HG02642 (cell line): ENCODE measurements at regions not wholly inside any gene's neighbourhood (a gene's known extent, or its start where the extent isn't known, plus 50 kb on each side); places are given as distances from the start of the nearest gene placed in this dataset.
"Not testable (repeated sequence)": the region's sequence is repeated elsewhere in the genome, so short reads cannot be mapped to it uniquely, and the experiment has no call there.

Experiments
- ATAC-seq: cut with Tn5 transposase; IDR thresholded peaks from one replicate; pipeline ENCODE4 v1.9.1; 2021; ENCODE audit warnings: mild to moderate bottlenecking; ENCODE audit not compliant: unreplicated experiment, poor library complexity

DNA sequence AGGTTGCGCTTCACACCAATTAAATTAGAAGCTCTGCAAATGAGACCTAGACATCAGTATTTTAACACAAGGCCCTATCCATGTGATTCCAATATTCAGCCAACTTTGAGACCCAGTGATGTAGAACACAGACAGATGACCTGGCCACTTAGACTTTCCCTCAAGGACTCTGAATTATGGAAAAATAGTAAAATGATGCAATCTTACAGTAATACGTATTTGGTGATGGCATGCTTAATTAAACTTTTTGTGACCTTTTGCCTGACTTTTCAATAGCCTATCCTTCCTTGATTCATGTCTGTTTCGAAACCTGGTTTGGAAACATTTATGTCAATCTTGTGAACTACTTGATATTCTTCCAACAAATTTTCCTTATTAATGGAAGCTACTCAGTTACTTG is 521.2 kb downstream of the KCNA4 start:
- no peak for ATAC-seq

DNA sequence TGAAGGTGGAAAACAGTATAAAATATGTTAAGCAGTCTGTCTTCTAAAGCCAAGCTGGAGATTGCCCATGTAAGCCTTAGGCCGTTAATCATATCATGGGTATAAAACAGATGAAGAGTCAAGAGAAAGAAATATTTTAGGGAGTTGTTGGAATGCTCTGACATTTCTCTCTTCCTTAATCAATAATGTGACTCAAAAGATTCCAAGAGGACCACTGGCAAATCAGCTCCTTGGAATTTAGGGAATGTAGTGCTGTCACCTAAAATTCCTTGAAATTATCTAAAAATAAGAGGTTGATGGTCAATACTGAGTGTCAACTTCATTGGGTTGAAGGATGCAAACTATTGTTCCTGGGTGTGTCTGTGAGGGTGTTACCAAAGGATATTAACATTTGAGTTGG is 525.9 kb downstream of the KCNA4 start:
- no peak for ATAC-seq

DNA sequence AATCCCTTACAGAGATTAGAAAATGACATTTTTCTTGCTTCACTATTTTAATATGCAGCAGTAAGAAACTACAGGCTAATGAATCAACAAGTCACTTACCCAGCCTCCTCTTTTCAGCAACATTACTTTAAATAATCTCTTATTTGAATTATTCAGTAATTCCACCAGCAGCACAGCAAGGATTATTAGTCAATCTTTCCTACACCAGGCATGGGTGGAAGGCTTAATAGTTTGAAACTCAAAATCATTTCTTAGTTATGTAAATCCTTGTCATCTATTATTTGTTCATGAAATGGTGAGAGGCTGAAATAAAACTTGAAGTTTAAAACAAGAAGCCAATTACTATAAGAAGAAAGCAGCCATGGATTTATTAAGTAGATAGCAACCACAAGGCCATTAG is 530.5 kb downstream of the KCNA4 start:
- no peak for ATAC-seq

DNA sequence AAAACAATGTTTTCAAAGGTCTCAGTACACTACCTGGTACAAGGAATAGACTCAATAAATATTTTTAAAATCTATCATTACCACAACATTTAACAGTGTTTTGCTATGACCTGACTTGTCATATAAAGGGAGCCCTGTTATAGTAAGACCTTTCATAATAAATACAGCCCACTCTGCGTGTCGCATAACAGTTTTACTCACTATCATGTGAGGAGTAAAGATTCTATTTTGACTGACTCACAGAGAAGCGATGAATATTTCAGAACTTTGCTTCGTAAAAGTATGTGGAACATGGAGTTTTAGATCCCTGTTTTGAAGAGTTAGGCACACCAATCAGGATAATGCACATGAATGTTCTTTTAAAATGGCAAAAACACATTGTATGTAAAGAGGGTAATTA is 531.2 kb downstream of the KCNA4 start:
- ATAC-seq, result no peak

DNA sequence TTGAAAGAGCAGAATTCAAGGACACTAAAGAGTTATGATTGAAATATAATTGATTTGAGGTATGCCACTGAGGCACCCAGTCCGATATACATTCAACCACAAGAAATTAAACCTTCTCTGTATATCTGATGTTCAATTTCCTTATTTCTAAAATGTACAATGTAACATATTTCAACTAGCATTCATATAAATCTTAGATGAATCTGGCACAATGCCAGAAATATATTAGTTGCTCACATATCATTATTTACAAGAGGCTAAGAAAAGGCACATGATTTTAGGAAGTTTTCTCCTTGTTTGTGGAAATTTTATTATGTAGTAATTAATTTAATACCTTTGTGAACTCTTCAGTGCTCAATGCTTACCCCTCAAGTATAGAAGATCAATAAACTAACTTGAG is 532.3 kb downstream of the KCNA4 start:
- no peak for ATAC-seq

DNA sequence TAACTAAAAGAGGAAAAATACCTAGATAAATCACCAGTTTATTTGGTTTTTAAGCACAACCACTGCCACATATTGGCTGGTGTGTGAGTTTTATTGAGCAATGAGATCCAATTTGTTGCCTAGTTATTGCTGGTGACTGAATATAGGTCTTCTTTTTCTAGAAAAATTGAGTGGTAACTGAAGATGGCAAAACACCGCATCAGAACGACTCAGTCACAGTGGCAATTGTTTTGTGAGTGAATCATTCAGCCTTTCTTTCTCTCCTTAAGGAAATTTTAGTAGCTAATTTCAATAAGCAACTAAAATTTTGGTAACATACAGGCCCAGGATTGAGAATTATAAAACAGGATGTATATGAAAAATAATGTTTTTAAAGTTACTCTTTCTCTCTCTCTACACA is 533.0 kb downstream of the KCNA4 start:
- no peak for ATAC-seq

DNA sequence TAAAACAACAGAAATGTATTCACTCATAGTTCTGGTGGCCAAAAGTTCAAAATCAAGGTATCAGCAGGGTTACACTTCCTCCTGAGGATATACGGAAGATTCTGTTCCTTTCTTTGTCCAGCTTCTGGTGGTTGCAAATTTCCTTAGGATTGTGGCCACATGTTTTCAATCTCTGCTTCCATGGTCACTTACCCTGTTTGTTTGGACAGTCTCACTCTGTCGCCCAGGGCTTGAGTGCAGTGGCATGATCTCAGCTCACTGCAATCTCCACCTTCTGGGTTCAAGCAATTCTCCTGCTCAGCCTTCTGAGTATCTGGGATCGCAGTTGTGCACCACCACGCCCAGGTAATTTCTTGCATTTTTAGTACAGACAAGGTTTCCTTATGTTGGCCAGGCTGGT is 534.3 kb downstream of the KCNA4 start:
- ATAC-seq, result no peak

DNA sequence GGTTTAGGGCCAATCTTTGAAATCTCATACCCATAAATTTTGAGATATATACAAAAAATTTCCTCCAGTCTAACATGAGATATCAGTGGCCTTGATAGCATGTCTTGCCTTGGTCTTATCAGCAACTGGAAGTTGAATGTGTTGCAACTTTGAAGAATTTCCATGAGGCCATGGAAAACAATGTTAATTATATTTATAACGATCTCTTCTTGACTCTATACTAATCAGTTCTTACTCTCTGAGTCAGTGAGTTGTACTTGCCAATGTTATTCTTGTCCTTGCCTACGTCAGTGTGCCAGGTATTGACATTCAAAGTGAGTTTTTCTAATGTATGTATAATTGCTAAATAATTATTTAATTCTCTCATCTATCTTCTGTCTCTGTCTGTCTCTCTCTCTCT is 535.1 kb downstream of the KCNA4 start:
- ATAC-seq, result no peak

DNA sequence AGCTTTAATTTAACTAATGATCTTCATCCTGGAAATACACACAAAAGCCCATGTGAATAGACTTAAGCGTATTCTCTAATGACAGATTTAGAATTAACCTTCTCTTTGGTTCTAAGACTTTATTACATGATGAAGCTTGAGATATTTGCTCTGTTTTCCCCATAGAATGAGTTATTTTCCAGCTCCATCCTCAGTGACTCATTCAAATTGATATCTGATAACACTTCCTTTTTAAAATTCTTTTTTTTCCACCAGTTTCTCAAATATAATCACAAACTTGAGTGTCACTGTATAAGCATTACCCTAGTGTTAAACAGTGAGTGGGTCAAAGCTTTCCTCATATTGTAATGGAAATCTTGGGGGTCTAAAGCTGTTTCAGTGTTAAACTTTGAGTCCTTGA is 535.8 kb downstream of the KCNA4 start:
- no peak for ATAC-seq

DNA sequence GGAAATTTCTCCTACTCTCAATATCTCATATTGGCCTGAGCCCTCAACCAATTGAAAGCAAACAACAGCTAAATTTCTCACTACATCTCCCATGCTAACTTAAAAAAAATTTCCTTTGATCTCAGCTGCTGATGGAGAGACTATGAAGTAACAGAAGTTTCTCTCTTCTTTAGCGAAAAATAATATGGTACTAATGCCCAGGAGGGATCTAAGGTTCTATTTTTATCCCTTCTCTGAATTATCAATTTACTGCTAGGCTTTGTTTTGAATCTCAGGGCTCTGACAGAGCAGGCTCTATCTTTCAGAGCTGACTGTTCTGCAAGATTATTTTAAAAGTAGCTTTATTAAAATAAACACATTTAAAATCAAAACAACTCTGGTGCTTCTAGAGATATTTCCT is 558.6 kb downstream of the KCNA4 start:
- no peak for ATAC-seq

DNA sequence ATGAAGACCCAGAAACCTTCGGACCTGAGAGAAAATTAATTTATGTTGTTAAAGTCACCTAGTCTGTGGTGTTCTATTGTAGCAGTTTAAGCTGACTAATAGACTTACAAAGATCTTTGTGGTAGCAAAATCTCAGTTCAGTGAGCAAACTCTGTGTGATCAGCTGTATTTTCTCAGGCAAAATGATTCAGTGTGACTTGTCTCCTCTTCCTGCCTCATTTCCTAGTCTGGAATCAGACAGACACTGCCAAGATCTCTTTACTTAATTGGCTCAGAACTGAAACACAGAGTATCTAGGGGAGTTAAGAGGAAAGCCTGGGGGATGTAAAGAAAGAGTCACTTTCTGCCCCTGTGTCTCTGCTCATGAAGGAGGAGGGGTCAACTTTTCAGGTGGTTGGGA is 564.7 kb downstream of the KCNA4 start:
- ATAC-seq, result no peak

DNA sequence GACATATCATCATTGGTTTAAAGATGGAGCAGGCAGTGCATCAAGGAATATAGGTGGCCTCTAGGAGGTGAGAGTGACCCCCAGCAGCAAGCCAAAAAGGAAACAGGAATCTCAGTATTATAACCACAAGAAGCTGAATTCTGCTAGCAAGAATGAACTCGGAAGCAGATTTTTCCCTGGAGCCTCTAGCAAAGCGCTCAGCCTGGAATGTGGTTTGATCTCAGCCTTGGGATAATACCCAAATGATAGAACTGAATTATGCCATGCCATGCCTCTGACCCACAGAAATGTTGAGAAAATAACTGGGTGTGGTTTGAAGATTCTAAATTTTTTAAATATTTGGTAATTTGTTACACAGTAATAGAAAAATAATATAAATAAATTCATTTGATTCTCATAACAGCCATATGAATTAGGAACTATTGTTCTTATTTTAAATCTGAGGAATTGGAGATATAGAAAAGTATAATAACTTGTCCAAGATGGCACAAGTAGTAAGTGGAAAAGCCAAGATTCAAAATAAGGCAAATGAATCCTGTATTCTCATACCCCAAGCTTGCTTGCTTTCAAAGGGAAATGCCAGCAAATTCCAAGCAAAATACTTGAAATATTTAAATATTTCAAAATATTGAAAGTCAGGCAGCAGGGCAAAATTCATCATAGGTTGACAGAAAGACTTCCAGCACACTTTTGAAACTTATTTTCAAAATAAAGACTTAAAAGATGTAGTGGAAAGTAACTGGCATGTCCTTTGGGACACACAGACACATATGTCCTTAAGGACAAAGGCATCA is 567.4 kb downstream of the KCNA4 start:
- no peak for ATAC-seq

DNA sequence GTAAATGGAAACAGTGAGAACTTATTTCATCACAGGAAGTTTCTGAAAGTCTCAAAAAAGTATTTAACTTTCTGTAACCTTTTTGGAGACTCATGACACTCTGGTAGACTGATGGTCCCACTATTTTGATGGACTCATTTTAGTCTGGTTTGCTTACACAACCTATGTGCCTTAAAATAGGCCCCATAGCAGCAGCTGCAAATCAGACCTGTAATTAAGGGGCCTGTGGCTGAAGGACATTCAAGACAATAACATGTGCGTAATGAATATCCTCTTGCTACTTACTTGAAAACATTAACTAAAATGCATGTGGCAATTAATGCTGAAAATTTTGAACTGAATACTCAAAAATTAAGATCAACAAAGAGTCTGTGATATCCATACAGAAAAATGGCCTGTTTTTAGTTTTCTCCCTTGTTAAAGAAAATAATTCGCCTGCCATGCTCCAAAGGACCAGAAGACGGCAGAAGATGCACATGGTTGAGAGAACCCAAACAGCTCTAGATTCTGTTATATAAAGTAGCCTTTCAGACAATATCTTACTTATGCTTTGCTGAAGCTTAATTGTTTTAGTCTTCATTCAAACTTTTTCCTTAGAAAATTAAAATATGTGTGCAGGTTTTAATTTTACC is 568.5 kb downstream of the KCNA4 start:
- no peak for ATAC-seq

DNA sequence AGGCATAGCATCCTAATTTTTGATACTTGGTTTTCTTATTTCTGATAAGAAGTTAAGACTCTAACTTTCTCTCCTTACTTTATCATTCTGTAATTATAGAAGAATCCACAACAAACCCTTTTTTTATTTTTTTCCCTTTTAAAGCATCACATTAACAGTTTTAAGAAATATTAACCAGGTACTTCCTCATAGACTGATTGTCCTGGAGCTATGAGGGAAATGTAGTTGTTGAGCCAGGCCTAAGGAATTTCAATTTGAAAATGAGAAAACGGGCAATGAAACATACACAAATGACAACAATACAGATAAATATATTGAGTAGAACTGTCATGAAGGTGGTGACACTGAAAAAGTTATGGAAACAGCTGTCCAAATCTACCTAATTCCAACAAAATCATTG is 569.0 kb downstream of the KCNA4 start:
- ATAC-seq, result no peak

DNA sequence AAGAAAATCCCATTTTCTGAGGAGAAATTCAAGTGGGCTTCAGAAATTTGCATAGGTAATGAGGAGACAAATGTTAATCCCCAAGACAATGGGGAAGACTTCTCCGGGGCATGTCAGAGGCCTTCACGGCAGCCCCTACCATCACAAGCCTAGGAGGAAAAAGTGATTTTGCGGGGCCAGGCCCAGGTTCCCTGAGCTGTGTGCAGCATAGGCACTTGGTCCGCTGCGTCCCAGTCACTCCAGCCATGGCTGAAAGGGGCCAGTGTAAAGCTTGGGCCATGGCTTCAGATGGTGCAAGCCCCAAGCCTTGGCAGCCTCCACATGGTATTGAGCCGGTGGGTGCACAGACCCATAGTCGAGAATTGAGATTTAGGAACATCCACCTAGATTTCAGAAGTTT is 570.7 kb downstream of the KCNA4 start:
- no peak for ATAC-seq

DNA sequence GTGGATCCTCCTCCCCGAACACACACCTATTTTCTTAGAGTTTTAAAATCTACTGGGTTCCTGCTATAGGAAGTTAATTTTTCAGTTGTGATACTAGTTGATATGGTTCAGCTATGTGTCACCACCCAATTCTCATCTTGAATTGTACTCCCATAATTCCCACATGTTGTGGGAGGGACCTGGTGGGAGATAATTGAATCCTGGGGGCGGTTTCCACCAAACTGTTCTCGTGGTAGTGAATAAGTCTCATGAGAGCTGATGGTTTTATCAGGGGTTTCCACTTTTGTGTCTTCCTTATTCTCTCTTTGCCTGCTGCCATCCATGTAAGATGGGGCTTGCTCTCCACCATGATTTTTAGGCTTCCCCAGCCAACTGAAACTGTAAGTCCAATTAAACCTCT is 571.6 kb downstream of the KCNA4 start:
- ATAC-seq, result not testable (repeated sequence)

DNA sequence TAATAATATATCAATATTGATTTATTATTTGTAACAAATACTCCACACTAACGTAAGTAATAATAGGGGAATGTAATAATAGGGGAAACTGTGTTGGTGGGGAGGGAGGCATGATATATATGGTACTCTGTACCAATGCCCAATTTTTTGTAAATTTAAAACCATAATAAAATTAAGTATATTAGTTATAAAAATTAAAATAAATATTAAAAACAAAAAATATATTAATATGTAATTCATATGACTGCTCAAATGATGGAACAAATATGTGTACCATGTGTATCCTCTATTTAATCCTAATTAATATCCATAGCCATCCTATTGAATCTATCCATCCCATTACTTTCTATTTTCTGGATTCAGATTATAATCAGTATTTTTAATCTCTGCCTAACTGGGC is 578.0 kb downstream of the KCNA4 start:
- no peak for ATAC-seq

DNA sequence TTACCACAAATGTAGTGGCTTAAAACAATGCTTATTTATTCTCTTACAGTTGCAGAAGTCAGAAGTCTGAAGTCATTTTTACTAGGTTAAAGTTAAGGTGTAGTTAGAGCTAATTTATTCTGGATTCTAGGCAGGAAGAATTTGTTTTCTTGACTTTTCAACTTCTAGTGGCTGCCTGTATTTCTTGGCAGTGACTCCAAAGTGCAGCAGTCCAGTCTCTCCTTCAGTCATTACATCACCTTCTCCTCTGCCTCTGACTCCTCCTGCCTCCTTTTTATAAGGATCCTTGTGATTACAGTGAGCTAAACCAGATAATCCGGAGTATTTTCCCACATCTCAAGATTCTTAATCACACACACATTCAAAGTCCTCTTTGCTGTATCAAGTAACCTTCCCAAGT is 581.4 kb downstream of the KCNA4 start:
- ATAC-seq, result no peak

DNA sequence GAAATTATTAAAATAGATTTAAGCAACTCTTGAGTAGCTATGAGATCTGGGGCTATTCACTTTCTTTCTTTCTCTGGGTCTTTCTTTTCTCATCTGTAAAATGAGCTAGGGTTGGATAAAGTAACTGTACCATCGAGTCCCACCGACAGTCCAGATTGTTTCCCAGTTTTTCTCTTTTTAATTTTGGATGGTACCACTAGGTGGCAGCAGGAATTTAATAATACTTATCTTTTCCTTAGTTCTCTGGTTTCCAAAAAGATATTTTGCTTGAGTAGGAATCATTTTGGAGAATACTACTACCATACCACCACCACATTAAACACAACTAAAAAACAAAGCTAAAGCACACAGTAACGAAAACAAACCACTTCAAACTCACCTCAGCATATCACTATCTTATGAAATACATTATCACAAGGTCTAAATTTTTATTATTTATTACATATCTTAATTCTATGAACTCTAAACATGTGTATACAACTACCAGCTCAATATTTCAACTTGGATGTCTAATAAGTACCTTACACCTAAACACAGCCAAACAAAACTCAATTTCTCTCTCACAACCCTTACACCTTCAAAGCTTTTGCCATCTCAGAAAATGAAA is 584.0 kb downstream of the KCNA4 start:
- ATAC-seq, result no peak

DNA sequence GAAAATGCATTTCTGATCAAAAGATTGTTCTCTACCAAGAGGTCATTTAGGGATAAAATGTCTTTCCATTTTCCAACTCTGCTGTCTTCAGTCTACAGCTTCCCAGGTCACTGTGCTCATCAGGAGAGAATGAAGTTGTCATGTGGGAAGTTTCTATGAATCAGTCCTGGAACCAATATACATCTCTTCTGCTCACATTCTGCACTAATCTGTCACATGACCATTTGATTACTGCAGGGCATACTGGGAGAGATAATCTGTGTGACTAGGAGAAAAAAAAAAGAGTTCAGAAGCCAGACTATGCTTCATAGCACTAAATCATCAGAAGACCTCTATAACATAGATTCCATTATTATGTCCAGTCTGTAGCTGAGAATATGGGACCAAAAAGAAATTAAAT is 611.5 kb downstream of the KCNA4 start:
- no peak for ATAC-seq

DNA sequence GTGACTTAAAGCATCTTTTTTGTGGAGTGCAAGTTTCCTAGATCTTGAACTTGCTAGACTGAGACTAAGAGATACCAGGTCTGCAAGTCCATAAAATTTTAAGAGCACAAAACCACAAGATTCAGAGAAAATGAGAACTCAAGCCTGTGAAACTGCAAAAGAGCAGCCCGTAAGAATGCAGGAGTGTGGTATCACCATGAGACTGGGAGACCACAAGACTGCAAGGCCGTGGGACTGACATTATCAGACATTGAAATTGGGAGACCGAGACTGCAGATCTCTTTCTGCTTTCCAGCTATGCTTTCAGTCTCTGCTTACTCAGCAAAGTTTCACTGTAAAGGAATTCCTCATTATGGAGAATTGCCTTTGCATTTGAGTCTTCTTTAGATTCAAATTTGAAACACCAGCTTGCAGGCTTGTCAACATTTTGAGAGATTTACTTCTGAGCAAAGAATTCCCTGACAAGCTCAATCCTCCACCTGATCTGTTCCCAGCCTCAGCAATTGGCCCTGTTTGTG is 621.2 kb downstream of the KCNA4 start:
- no peak for ATAC-seq

DNA sequence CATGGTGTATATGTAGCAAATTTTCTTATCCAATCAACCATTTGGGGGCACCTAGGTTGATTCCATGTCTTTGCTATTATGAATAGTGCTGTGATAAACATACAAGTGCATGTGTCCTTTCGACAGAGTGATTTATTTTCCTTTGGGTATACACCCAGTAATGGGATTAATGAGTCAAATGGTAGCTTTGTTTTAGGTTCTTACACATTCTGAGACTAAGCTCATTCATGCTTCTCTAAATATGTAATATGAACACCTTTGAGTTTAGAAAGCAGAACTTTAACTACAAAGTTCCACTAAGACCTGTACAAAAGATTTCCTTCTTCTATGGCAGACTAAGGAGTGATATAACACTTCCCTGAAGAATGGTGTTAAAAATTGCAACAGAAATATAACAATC is 627.0 kb downstream of the KCNA4 start:
- ATAC-seq, result no peak
